ENCODE measurements at regions not wholly inside any gene's neighbourhood (a gene's known extent, or its start where the extent isn't known, plus 50 kb on each side); places are given as distances from the start of the nearest gene placed in this dataset.
A peak's percentile ranks its signal among the peaks of the same experiment; 100 is the strongest.

GRCh38 chr14:86299994-86300393 lies 770.0 kb downstream of the FLRT2 start:
- no peak for TF ChIP-seq CTCF (IDR thresholded peaks at IDR 0.05)
- no peak for DNase-seq
- Mint-ChIP-seq H3K4me1 (ENCODE audit: low read depth) (peaks cover 17% of the 10 kb centered on the region), H3K27ac (no peak overlapping the region), H3K36me3 (ENCODE audit: low read depth) (no peaks in the 10 kb centered on the region), H3K9me3 (peaks cover 8% of the 10 kb centered on the region), H3K27me3 (ENCODE audit: insufficient read depth) (no peaks in the 10 kb centered on the region; the same call in 1 of the 2 replicates), H3K4me3 (no peak overlapping the region)

DNA sequence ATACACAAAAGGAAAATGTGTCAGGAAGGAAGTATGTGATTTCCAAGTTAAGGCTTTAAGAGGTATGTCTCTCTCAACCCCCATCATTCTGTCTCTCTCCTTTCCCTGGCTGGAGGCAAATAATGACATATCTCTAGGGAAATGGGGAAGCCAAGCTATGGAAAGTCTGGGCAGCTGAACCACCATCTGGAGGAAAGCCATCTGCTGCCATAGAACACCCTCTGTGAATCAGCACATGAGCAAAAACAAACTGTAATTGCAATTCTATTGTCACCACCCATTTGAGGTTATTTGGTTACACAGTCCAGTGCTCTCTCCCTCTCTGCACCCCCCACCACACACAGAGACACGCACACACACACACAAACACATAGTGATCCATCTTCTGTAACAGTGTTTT lies 766.2 kb downstream of the FLRT2 start:
- TF ChIP-seq CTCF (IDR thresholded peaks at IDR 0.05): no peak
- Mint-ChIP-seq H3K27me3 (ENCODE audit: insufficient read depth) (no peaks in the 10 kb centered on the region), H3K4me3 (no peak overlapping the region), H3K36me3 (ENCODE audit: low read depth) (no peaks in the 10 kb centered on the region), H3K4me1 (ENCODE audit: low read depth) (peaks cover 17% of the 10 kb centered on the region), H3K9me3 (peaks cover 5% of the 10 kb centered on the region; the same call in 1 of the 2 replicates), H3K27ac (no peak overlapping the region)
- DNase-seq: peak; percentile 27

DNA sequence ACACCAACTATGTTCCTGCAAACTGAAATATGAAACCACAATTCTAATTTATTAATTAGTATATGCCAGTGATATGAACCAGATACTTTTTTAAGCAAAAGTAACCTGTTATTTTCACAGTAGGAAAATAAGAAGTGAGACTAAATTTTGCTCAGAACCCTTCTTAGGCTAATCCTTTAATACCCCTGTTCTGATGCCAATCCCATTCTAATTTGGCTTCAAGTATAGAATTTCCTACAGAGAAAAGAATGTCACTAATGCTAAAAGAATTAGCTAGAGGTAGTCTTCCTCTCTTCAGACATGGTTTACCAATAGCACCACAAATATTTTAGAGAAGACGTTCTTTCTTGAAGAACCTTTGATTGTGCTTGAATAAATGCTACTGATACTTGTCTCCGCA lies 758.4 kb downstream of the FLRT2 start:
- no peak overlapping the region for H3K27ac Mint-ChIP-seq
- no peak overlapping the region for H3K4me3 Mint-ChIP-seq
- H3K27me3 Mint-ChIP-seq (ENCODE audit: insufficient read depth): no peaks in the 10 kb centered on the region
- no peak for DNase-seq
- no peaks in the 10 kb centered on the region for H3K4me1 Mint-ChIP-seq (ENCODE audit: low read depth)
- no peak for TF ChIP-seq CTCF (IDR thresholded peaks at IDR 0.05)
- H3K9me3 Mint-ChIP-seq: no peaks in the 10 kb centered on the region
- H3K36me3 Mint-ChIP-seq (ENCODE audit: low read depth): no peaks in the 10 kb centered on the region

DNA sequence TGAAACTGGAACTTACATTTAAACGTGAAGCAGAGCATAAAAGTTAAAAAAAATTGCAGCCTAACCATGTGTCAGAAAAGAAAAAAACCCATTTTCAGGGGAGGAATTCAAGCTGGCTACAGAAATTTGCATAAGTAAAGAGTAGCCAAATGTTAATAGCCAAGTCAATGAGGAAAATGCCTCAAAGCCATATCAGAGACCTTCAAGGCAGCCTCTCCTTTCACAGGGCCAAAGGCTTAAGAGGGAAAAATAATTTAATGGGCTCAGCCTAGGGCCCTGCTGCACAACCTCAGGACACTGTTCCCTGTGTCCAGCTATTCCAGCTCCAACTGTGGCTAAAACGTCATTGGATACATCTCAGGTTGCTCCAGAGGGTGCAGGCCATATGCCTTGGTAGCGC lies 749.5 kb downstream of the FLRT2 start:
- H3K9me3 Mint-ChIP-seq: no peaks in the 10 kb centered on the region
- H3K27me3 Mint-ChIP-seq (ENCODE audit: insufficient read depth): no peaks in the 10 kb centered on the region
- no peak overlapping the region for H3K4me3 Mint-ChIP-seq
- H3K36me3 Mint-ChIP-seq (ENCODE audit: low read depth): no peaks in the 10 kb centered on the region
- DNase-seq: no peak
- TF ChIP-seq CTCF (IDR thresholded peaks at IDR 0.05): no peak
- no peak overlapping the region for H3K27ac Mint-ChIP-seq
- H3K4me1 Mint-ChIP-seq (ENCODE audit: low read depth): no peaks in the 10 kb centered on the region

GRCh38 chr14:86257973-86258372 lies 728.0 kb downstream of the FLRT2 start:
- Mint-ChIP-seq H3K9me3 (peaks cover 6% of the 10 kb centered on the region; the same call in 1 of the 2 replicates), H3K4me1 (ENCODE audit: low read depth) (no peaks in the 10 kb centered on the region), H3K27me3 (ENCODE audit: insufficient read depth) (no peaks in the 10 kb centered on the region), H3K36me3 (ENCODE audit: low read depth) (no peaks in the 10 kb centered on the region), H3K4me3 (no peak overlapping the region), H3K27ac (no peak overlapping the region)
- no peak for DNase-seq
- TF ChIP-seq CTCF (IDR thresholded peaks at IDR 0.05): no peak

DNA sequence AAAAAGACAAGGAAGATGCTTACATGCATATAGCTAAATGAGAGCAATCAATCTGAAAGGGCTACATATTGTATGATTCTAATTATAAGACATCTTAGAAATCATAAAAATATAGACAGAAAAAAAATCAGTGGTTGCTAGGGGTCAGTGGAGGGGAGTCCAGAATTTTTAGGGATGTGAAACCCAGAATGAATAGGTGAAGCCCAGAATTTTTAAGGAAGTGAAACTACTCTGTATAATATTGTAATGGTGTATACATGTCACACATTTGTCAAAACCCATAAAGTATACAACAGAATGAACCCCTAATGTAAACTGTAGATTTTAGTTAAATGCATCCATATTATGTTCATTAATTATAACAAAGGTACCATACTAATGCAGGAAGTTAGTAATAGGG lies 713.2 kb downstream of the FLRT2 start:
- H3K27me3 Mint-ChIP-seq (ENCODE audit: insufficient read depth): no peaks in the 10 kb centered on the region
- H3K4me1 Mint-ChIP-seq (ENCODE audit: low read depth): no peaks in the 10 kb centered on the region

More for the DNA sequence above, 713.2 kb downstream of the FLRT2 start:
- H3K27ac Mint-ChIP-seq: no peak overlapping the region
- no peaks in the 10 kb centered on the region for H3K36me3 Mint-ChIP-seq (ENCODE audit: low read depth)
- H3K4me3 Mint-ChIP-seq: no peak overlapping the region
- no peaks in the 10 kb centered on the region for H3K9me3 Mint-ChIP-seq
- no peak for DNase-seq
- no peak for TF ChIP-seq CTCF (IDR thresholded peaks at IDR 0.05)
